ENCODE measurements at regions not wholly inside any gene's neighbourhood (a gene's known extent, or its start where the extent isn't known, plus 50 kb on each side); places are given as distances from the start of the nearest gene placed in this dataset.

DNA sequence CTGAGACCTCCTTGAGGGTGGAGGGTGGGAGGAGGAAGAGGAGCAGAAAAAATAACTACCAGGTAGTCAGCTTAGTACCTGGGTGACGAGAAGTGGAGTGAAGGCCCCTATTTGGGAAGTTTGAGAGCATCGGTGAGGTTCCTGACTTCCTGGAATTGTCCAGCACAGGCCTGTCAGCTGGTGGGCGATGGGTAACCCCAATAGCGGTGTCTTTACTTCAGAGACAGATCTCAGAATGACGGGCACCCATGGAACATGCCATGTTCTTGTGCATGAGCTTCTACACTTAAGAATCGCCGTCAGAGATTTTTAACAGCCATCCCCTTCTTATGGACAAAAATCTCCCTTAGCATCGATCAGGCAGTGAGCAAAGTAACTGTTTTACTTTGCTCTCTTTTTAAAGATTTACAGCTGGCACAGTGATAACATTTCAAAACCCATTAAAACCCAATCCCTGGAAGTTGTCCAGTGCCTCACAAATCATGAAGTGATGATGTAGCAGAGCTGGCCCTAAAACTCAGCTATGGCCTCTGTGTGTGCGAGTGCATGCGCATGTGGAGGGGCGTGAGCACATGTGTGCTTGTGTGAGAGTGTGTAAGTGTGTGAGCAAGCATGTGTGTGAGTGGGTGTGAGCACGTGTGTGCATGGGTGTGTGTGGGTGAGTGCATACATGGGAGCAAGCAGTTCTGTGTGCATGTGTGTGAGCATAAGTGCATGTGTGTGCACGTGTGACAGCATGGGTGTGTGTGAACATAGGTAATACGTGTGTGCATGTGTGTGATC lies 85.2 kb downstream of the DLL1 start:
- Histone ChIP-seq H3K9me3 (no peaks in the 10 kb centered on the region), H3K79me2 (ENCODE audit: insufficient read depth) (no peaks in the 10 kb centered on the region), H3K9ac (no peak overlapping the region), H3F3A (replicated peaks; ENCODE audit: insufficient read depth) (no peaks in the 10 kb centered on the region), H3K36me3 (replicated peaks in 1 of 2; ENCODE audit: control insufficient read depth in 1 of 2, insufficient read depth in 2 of 2, low read length in 1 of 2) (no peaks in the 10 kb centered on the region), H4K20me1 (ENCODE audit: insufficient read depth) (no peaks in the 10 kb centered on the region), H3K27me3 (ENCODE audit: insufficient read depth) (no peaks in the 10 kb centered on the region), H3K4me3 (ENCODE audit: low read depth in 2 of 2, low read length in 1 of 2) (no peak overlapping the region), H3K9me2 (no peaks in the 10 kb centered on the region), H2AFZ (ENCODE audit: low read depth) (no peak overlapping the region), H3K4me1 (ENCODE audit: control insufficient read depth in 1 of 2, insufficient read depth in 2 of 2, low read depth in 1 of 2, low read length in 1 of 2) (peaks cover 0 to 12% of the 10 kb centered on the region in 2 experiments; a peak in 1 of 4 replicates), H3K27ac (ENCODE audit: low read depth in 2 of 2, low read length in 1 of 2) (no peak overlapping the region), H3K4me2 (no peak overlapping the region)
- POLR2A ChIA-PET = no interaction called here
- no peak for DNase-seq
- CTCF ChIA-PET = no interaction called here
- TF ChIP-seq, protein P1, sequence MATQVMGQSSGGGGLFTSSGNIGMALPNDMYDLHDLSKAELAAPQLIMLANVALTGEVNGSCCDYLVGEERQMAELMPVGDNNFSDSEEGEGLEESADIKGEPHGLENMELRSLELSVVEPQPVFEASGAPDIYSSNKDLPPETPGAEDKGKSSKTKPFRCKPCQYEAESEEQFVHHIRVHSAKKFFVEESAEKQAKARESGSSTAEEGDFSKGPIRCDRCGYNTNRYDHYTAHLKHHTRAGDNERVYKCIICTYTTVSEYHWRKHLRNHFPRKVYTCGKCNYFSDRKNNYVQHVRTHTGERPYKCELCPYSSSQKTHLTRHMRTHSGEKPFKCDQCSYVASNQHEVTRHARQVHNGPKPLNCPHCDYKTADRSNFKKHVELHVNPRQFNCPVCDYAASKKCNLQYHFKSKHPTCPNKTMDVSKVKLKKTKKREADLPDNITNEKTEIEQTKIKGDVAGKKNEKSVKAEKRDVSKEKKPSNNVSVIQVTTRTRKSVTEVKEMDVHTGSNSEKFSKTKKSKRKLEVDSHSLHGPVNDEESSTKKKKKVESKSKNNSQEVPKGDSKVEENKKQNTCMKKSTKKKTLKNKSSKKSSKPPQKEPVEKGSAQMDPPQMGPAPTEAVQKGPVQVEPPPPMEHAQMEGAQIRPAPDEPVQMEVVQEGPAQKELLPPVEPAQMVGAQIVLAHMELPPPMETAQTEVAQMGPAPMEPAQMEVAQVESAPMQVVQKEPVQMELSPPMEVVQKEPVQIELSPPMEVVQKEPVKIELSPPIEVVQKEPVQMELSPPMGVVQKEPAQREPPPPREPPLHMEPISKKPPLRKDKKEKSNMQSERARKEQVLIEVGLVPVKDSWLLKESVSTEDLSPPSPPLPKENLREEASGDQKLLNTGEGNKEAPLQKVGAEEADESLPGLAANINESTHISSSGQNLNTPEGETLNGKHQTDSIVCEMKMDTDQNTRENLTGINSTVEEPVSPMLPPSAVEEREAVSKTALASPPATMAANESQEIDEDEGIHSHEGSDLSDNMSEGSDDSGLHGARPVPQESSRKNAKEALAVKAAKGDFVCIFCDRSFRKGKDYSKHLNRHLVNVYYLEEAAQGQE (IDR thresholded peaks at IDR 0.05; ENCODE audit: low read depth, low read length) = no peak
- WGBS (ENCODE audit: low lambda C conversion rate) = 48% methylated on average over 14 of the region's 14 CpGs

DNA sequence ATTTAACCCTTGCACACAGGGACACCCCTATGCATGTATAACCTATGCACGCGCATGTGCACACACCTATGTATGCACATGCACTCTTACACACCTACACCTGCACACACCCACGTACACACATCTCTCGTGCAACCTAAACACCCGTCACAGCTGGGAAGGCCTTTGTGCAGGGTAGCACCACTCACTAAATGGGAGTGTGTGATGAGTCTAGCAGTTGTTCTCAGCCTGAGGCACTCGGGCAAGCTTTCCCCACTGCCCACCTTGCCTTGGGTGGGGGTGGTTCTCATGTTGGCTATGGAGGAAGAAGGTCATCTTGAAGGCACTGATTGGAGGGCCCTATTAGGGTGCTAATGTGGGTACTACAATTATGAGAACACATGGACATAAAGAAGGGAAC lies 85.8 kb downstream of the DLL1 start:
- CTCF ChIA-PET = no interaction called here
- Histone ChIP-seq H3K4me3 (ENCODE audit: low read depth in 2 of 2, low read length in 1 of 2) (no peak overlapping the region), H4K20me1 (ENCODE audit: insufficient read depth) (no peaks in the 10 kb centered on the region), H3K4me1 (ENCODE audit: control insufficient read depth in 1 of 2, insufficient read depth in 2 of 2, low read depth in 1 of 2, low read length in 1 of 2) (peaks cover 0 to 12% of the 10 kb centered on the region in 2 experiments; a peak in 1 of 4 replicates), H3K9me2 (no peaks in the 10 kb centered on the region), H2AFZ (ENCODE audit: low read depth) (no peak overlapping the region), H3K27me3 (ENCODE audit: insufficient read depth) (no peaks in the 10 kb centered on the region), H3K9ac (no peak overlapping the region), H3K27ac (ENCODE audit: low read depth in 2 of 2, low read length in 1 of 2) (no peak overlapping the region), H3K36me3 (replicated peaks in 1 of 2; ENCODE audit: control insufficient read depth in 1 of 2, insufficient read depth in 2 of 2, low read length in 1 of 2) (no peaks in the 10 kb centered on the region), H3K79me2 (ENCODE audit: insufficient read depth) (no peaks in the 10 kb centered on the region), H3K4me2 (no peak overlapping the region), H3F3A (replicated peaks; ENCODE audit: insufficient read depth) (no peaks in the 10 kb centered on the region), H3K9me3 (no peaks in the 10 kb centered on the region)
- no peak for DNase-seq
- POLR2A ChIA-PET = no interaction called here
- WGBS (ENCODE audit: low lambda C conversion rate) = 32% methylated on average over 6 of the region's 6 CpGs
- TF ChIP-seq EP300 (IDR thresholded peaks at IDR 0.05; ENCODE audit: borderline replicate concordance in 1 of 2, low read depth in 1 of 2, low read length in 1 of 2) (no peak), FOXJ3 (CRISPR knock-in tag; IDR thresholded peaks at IDR 0.05) (no peak), RCOR1 (IDR thresholded peaks at IDR 0.05; ENCODE audit: low read length) (no peak), CHD2 (IDR thresholded peaks at IDR 0.05; ENCODE audit: low read length, partially characterized antibody) (no peak), FOXM1 (IDR thresholded peaks at IDR 0.05; ENCODE audit: low read depth) (no peak), USF1 (IDR thresholded peaks at IDR 0.05; ENCODE audit: borderline replicate concordance, low read depth) (no peak), TEAD4 (IDR thresholded peaks at IDR 0.05; ENCODE audit: borderline replicate concordance, insufficient read depth) (no peak), SMC3 (IDR thresholded peaks at IDR 0.05; ENCODE audit: low read depth, low read length) (no peak), YY1 (IDR thresholded peaks at IDR 0.05; ENCODE audit: low read depth) (no peak), POLR2AphosphoS5 (IDR thresholded peaks at IDR 0.05; ENCODE audit: low read depth, low read length) (no peak), RFX5 (IDR thresholded peaks at IDR 0.05; ENCODE audit: low read length) (no peak), NFIC (IDR thresholded peaks at IDR 0.05; ENCODE audit: borderline replicate concordance) (no peak), GATA2 (CRISPR knock-in tag; IDR thresholded peaks at IDR 0.05) (no peak), RAD21 (IDR thresholded peaks at IDR 0.05; ENCODE audit: low read length) (no peak)
- TF ChIP-seq, protein P2, sequence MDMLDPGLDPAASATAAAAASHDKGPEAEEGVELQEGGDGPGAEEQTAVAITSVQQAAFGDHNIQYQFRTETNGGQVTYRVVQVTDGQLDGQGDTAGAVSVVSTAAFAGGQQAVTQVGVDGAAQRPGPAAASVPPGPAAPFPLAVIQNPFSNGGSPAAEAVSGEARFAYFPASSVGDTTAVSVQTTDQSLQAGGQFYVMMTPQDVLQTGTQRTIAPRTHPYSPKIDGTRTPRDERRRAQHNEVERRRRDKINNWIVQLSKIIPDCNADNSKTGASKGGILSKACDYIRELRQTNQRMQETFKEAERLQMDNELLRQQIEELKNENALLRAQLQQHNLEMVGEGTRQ (IDR thresholded peaks at IDR 0.05; ENCODE audit: borderline replicate concordance, low read depth, low read length) = no peak
- TF ChIP-seq, protein P3, sequence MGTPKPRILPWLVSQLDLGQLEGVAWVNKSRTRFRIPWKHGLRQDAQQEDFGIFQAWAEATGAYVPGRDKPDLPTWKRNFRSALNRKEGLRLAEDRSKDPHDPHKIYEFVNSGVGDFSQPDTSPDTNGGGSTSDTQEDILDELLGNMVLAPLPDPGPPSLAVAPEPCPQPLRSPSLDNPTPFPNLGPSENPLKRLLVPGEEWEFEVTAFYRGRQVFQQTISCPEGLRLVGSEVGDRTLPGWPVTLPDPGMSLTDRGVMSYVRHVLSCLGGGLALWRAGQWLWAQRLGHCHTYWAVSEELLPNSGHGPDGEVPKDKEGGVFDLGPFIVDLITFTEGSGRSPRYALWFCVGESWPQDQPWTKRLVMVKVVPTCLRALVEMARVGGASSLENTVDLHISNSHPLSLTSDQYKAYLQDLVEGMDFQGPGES (IDR thresholded peaks at IDR 0.05; ENCODE audit: low read depth, low read length) = no peak
- TF ChIP-seq, protein P4, sequence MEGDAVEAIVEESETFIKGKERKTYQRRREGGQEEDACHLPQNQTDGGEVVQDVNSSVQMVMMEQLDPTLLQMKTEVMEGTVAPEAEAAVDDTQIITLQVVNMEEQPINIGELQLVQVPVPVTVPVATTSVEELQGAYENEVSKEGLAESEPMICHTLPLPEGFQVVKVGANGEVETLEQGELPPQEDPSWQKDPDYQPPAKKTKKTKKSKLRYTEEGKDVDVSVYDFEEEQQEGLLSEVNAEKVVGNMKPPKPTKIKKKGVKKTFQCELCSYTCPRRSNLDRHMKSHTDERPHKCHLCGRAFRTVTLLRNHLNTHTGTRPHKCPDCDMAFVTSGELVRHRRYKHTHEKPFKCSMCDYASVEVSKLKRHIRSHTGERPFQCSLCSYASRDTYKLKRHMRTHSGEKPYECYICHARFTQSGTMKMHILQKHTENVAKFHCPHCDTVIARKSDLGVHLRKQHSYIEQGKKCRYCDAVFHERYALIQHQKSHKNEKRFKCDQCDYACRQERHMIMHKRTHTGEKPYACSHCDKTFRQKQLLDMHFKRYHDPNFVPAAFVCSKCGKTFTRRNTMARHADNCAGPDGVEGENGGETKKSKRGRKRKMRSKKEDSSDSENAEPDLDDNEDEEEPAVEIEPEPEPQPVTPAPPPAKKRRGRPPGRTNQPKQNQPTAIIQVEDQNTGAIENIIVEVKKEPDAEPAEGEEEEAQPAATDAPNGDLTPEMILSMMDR (IDR thresholded peaks at IDR 0.05) = no peak

All from SK-N-SH (cell line).